ENCODE measurements at regions not wholly inside any gene's neighbourhood (a gene's known extent, or its start where the extent isn't known, plus 50 kb on each side); places are given as distances from the start of the nearest gene placed in this dataset.
"Not testable (repeated sequence)": the region's sequence is repeated elsewhere in the genome, so short reads cannot be mapped to it uniquely, and the experiment has no call there.

- DNase-seq = no peak
Observed at GRCh38 chr3:194952841-194953241, 267.2 kb downstream of the FAM43A start.

DNA sequence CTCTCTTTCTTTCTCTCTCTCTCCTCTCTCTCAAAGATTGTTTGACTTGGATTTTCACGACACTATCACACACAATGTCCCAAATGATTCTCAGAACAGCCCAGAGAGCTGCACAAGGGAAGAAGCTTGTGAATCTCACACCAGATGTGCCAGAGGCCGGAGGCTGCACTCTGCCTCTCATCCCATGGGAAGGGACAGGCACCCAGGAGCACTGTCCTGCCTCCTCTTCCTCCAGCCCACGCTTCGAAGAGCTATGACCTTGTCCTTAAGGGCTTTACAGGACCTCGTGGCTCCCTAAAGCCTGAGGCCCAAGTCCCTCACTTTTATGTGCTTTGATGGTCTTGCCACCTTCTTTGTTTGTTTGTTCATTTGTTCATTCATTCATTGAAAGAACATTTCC, 267.6 kb downstream of the FAM43A start:
- no peak for DNase-seq

GRCh38 chr3:194955546-194955945, 269.9 kb downstream of the FAM43A start:
- DNase-seq = no peak

DNA sequence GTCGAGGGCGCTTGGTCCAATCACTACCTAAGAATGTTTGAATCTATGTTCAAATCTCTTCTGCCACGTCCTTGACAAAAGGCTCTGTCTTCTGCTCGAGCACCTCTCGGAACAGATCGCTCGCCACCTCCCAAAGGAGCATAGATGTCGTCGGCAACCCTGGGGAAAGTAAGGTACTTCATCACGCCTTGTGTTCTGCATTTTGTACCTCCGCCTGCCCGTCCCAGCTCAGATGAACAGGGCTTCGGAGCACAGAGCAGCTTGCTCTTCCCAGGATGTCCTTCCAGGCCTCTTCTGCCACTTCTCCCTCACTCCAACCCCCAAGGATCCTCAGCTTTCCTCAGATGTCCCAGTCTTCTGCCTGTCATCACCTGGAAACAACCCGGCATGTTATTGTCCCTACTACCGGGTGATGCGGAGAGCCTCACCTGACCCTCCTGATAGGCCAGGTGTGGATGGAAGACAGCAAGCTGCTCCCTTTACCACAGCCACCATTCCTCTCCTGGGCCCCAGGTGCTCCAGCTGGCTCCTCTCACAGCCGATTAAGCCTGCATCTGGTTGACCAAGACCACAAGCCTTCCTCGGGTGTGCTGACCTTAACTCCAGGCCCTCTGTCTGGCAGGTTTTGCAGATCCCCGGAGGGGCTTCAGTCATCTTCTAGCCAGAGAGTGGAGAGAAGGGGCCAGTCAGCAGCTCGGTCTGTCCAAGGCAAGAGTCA, 270.5 kb downstream of the FAM43A start:
- no peak for DNase-seq

DNA sequence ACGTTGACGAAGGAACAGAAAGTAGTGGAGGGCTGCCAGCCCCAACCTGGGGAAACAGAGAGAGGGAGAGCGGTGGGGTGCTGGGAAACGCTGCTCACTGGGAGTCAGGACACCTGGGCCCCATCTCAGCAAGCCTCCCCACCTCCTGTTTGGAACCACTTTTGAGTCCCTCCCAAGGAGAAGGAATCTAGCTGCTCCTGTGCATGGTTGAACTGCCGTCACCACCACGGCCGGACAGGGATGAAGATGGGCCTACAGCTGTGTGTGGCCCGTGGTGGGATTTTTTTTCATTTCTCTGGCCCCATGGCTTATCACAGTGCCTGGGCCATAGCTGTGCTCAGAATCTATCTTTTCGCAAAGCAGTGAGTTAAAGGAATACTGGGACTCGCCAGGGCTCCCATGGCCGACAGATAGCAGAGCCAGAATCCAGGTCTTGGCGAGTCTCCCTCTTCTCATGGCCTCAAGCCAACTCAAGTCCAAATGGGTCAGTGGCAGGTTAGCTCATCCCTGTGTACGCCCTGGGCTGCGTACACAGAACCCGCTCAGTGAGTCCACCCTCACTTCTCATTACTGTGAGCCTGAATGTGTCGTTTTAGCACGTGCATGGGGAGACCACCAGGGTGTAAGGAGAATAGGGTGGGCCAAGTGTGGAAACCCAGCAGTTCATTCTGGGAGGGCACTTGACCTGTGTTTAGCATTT, 271.2 kb downstream of the FAM43A start:
- no peak for DNase-seq

DNA sequence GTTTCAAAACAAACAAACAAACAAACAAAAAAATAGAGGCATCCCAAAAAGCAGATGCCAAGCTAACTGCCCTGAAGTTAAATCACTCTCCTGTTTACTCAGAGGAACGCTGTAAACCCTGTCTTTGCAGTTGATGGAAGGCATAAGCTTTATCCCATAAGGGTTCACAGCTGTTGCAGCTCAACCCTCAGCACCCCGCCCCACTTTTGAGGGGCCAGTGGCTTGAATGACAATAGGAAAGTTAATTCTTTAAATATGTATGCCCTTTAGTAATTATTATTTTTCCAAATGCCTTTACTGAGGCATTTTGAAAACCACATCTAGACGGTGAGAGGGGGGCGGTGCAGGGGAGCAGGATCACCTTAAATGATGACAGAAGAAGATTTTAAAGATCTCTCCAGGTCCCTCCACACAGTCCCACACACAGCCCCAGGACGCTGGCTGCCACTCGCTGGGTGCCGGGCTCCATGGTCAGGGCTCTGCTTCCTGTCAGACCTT, 272.1 kb downstream of the FAM43A start:
- DNase-seq = no peak

DNA sequence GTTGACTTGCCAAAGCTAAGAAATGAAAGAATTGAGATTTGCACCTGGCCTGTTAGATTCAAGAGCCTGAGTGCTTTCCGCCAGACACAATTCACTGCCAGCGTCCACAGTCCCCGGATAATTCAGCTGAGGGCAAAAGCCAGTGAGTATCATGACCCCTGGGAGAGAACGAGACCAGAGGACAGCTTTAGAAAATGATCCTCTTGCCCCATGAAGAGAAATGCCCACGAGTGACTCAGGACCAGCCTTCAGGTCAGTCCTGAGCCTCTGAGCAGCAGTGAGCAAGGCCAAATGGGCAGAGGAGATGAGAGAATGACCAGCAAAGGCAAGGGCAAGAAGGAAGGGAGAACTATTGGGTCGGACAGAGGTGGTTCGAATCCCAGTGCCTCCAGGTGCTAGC, 273.5 kb downstream of the FAM43A start:
- no peak for DNase-seq

- not testable (repeated sequence) for DNase-seq
Observed at GRCh38 chr3:194959666-194960065, 274.0 kb downstream of the FAM43A start.

- DNase-seq = no peak
Observed at GRCh38 chr3:194960446-194961032, 274.9 kb downstream of the FAM43A start.

GRCh38 chr3:194961149-194961548, 275.5 kb downstream of the FAM43A start:
- no peak for DNase-seq

GRCh38 chr3:194961571-194961970, 275.9 kb downstream of the FAM43A start:
- no peak for DNase-seq

DNA sequence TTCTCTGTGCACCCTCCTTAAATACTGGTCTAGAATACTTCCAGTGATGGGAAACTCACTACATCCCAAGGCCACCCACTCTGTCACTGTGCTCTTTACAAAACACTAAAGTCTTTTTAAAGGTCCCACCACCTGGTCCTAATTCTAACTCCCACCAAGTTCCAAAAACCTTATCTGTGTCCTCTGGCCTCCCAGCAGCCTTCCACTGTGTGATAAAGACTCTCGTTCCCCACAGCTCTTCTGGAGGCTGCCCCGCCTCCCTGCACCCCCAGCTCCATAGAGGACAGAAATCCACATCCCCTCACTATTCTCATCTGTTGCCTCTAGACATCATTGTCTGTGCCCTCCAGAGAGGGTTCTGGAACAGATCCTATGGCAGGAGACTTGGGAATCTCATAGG, 276.4 kb downstream of the FAM43A start:
- DNase-seq = no peak

DNA sequence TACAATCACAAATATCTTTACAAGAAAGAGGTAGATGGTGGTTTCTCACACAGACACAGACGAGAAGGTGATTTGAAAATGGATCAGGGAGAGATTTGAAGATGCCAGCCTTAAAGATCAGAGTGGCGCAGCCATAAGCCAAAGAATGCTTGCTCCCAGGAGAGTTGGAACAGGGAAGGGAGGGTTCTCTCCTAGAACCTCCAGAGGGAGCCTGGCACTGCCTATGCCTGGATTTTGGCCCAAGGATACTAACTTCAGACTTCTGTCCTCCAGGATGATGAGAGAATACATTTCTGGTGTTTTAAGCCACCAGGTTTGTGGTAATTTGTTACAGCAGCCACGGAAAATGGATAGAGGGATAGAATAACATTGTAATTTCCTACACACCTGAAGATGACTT, 279.1 kb downstream of the FAM43A start:
- DNase-seq = no peak

DNA sequence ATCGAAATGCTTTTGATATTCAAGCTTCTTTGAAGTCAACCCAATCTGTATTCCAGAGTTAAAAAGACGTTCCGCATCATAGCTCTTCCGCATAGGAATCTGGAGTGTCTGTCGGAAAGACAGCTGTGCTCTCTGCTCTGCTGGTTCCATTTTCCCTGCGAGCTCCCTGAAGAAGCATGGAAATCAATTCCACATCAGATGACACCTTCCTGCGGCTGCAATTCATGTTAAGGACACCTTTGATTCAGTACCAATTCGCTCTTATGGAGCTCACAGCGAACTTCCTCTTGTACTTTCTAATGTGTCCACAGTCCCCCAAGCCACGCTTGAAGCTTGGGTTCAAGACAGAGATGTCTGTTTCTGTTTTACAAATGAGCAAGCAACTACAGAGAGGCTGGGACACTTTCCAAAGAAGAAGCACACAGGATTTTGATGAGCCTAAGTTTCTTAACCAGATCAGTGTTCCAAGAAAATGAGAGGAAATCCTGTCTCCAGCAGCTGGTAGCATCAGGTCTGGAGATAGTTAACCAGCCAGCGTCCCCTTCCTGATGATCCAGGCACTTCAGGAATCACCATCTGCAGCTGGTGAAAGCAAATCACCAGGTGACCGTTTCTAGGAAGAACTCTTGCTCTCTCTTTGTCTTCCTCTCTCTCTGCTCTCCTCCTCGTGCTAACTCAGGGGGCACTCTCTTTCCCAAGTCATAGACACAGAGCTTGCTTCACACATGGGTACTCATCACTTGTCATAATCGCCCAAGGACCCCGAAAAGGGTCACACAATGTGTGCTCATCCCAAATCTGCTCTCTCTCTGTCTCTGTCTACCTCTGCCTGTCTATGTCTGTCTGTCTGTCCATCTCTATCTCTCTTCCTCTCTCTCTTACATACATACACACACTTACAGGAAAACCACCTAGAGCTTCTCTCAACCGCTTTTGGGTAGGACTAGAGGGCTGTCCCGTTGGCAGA, 281.8 kb downstream of the FAM43A start:
- no peak for DNase-seq

- no peak for DNase-seq
Observed at GRCh38 chr3:194970066-194970465, 284.4 kb downstream of the FAM43A start.

DNA sequence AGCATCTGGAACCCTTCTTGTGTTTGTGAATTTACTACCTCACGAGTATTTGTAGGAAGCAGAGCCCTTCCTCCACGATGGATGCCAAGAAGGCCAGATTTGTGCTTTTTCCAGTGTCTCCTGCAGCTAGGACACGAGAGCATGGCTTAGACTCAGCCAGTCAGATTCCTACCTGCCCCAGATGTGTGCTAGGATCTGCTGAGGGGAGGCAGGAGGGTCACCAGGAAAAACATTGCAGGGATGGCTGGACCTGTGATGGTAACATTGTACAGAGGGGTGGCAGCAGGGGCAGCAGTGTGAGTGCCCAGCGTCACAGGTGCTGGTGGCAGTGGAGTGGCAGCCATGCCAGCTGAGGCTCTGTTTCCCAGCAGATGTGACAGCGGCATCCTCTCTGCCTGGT, 285.3 kb downstream of the FAM43A start:
- DNase-seq = no peak

- DNase-seq = no peak
Observed at GRCh38 chr3:194971965-194972364, 286.3 kb downstream of the FAM43A start.

DNA sequence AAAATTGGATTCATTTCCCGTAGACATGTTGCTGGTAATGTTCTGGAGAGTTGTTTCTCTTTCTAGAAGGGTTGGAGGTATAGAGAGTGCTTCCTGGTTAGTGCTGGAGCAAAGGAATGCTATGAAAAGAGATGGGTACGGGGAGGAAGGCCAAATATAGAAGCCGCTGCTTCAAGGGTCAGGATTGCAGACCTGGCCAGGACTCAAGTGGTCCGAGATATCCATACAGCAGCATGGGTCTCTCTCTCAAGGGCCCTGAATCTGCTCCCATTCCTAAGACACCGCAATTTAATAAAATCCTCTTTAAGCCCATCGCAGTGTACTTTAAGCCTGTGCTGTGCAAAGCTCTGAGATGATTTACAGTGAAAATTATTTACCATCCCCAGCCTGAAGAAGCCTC, 287.0 kb downstream of the FAM43A start:
- DNase-seq = no peak

- no peak for DNase-seq
Observed at GRCh38 chr3:194973366-194974000, 287.8 kb downstream of the FAM43A start.

GRCh38 chr3:194974468-194975135, 288.9 kb downstream of the FAM43A start:
- DNase-seq = no peak

- no peak for DNase-seq
Observed at GRCh38 chr3:194976049-194976451, 290.4 kb downstream of the FAM43A start.

DNA sequence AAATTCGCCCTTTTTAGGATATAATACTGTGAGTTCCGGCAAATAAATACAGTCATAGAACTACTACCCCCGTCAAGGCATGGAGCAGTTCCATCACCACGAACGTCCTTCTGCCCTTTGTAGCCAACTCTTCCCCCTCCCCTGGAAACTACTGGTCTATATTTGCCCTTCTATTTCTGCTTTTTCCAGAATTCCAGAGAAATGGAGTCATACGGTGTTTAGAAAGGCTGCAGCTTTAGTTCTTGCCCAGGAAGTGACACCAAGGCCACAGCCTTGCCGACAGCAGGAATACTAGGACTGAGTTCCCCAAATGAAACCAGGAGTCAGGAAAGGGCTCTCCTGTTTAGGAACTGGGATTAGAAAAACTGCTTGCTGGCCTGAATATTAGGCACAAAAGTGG, 291.2 kb downstream of the FAM43A start:
- DNase-seq = no peak

All from activated CD4-positive, alpha-beta T cell treated with anti-CD3 and anti-CD28 coated beads, Interleukin-2, amount 50 U/mL, for 1 hour (primary cell).